Activated gamma-delta T cell treated with Interleukin-2 at 50 U/mL for 16 hours (primary cell): ENCODE measurements at regions not wholly inside any gene's neighbourhood (a gene's known extent, or its start where the extent isn't known, plus 50 kb on each side); places are given as distances from the start of the nearest gene placed in this dataset.

Experiments used
- DNase-seq: peaks from one replicate; pipeline ENCODE4 v3.0.0-alpha.2; 2020

- DNase-seq: no peak
These were observed 324.4 kb downstream of the CENPC start for GRCh38 chr4:67220861-67221260.

- no peak for DNase-seq
These were observed 326.4 kb downstream of the CENPC start for GRCh38 chr4:67218883-67219282.

- DNase-seq: no peak
These were observed 337.3 kb downstream of the CENPC start for GRCh38 chr4:67207941-67208441.

- no peak for DNase-seq
These were observed 340.9 kb downstream of the CENPC start for GRCh38 chr4:67204441-67204840.

- no peak for DNase-seq
These were observed 344.0 kb downstream of the CENPC start for GRCh38 chr4:67201334-67201733.

GRCh38 chr4:67198727-67199126, 346.6 kb downstream of the CENPC start:
- DNase-seq: no peak

GRCh38 chr4:67167849-67168248, 377.5 kb downstream of the CENPC start:
- no peak for DNase-seq

GRCh38 chr4:67162690-67163089, 382.6 kb downstream of the CENPC start:
- DNase-seq: no peak

- DNase-seq: no peak
These were observed 384.0 kb downstream of the CENPC start for GRCh38 chr4:67161311-67161710.

- no peak for DNase-seq
These were observed 384.9 kb downstream of the CENPC start for GRCh38 chr4:67160394-67160793.

GRCh38 chr4:67158666-67159065, 386.6 kb downstream of the CENPC start:
- no peak for DNase-seq

GRCh38 chr4:67152976-67153375, 392.3 kb downstream of the CENPC start:
- no peak for DNase-seq

- DNase-seq: no peak
These were observed 393.6 kb downstream of the CENPC start for GRCh38 chr4:67151376-67152343.

GRCh38 chr4:67141586-67141985, 403.7 kb downstream of the CENPC start:
- no peak for DNase-seq

GRCh38 chr4:67134616-67135015, 410.7 kb downstream of the CENPC start:
- no peak for DNase-seq

- no peak for DNase-seq
These were observed 412.1 kb downstream of the CENPC start for GRCh38 chr4:67133162-67133561.

GRCh38 chr4:67131224-67131623, 414.1 kb downstream of the CENPC start:
- no peak for DNase-seq

GRCh38 chr4:67130411-67130810, 414.9 kb downstream of the CENPC start:
- no peak for DNase-seq

- no peak for DNase-seq
These were observed 418.7 kb downstream of the CENPC start for GRCh38 chr4:67126570-67126969.

- no peak for DNase-seq
These were observed 419.4 kb downstream of the CENPC start for GRCh38 chr4:67125636-67126514.

GRCh38 chr4:67124716-67125115, 420.6 kb downstream of the CENPC start:
- no peak for DNase-seq

- DNase-seq: no peak
These were observed 423.3 kb downstream of the CENPC start for GRCh38 chr4:67122029-67122428.

GRCh38 chr4:67120369-67120768, 424.9 kb downstream of the CENPC start:
- DNase-seq: no peak

GRCh38 chr4:67109276-67109675, 436.0 kb downstream of the CENPC start:
- DNase-seq: no peak
